Inflammatory macrophage treated with lipopolysaccharide for 1 hour (primary cell): ENCODE measurements at regions not wholly inside any gene's neighbourhood (a gene's known extent, or its start where the extent isn't known, plus 50 kb on each side); places are given as distances from the start of the nearest gene placed in this dataset.
"Not testable (repeated sequence)": the region's sequence is repeated elsewhere in the genome, so short reads cannot be mapped to it uniquely, and the experiment has no call there.

ENCODE experiments used
- DNase-seq, 2 donors: peaks; one replicate each; pipeline ENCODE4 v3.0.0-alpha.2; 2020 to 2022

DNA sequence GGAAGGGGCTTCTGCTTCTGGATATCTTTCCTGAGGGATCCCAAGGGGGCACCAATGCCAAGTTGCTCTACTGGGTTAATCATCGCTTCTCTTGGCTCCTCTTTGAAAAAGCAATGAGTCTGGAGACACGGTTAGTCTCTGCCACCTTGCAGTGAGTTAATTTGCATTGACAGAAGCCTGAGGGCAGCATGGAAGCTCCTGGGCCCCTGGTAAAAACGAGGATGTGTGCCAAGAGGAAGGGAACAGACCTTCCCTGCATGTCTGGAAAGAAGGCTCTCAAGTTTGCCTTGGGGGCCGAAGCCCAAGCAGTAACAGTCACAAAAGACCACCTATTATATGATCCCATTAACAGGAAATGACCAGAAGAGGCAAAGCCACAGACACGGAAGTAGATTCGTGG, 86.7 kb downstream of the IRX5 start:
- DNase-seq: no peak

DNA sequence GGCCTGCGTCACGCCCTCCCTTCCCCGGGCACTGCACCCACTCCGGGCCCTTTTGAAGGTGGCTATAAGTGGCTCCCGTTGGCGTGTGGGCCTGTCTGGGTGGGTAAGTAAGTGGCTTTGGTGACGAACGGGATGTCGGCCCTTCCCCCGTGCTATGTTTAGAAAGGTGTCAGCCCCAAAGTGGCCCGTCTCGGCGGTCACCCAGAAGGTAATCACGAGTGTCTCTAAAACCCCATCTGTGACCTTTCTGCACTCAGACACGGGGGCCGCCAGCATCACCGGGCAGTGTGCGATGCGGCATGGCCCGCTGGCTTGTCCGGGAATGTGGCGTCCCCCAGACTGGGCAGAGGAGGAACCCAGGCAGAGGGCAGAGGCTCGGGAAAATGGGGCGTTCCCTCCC, 88.2 kb downstream of the IRX5 start:
- DNase-seq: no peak

DNA sequence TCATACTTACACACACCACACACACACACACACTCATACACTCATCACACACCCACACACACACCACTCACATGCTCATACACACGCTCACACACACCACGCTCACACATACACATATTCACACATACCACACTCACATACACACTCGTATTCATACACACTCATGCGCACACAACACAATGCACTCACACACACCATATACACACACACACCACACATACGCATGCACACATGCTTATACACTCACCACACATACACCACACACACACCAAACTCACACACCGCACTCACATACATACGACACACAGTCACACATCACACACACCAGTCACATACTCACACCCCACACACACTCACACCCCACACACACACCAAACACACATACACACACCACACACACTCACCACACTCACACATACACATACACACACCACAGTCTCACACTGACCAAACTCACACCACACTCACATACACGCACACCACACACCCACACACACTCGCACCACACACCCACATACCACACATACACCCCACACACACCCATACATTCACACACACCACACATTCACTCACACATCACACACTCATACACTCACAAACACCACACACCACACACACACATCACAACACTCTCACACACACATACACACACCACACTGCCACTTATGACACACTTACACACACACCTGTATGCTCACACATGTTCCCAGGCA, 88.9 kb downstream of the IRX5 start:
- DNase-seq: no peak

DNA sequence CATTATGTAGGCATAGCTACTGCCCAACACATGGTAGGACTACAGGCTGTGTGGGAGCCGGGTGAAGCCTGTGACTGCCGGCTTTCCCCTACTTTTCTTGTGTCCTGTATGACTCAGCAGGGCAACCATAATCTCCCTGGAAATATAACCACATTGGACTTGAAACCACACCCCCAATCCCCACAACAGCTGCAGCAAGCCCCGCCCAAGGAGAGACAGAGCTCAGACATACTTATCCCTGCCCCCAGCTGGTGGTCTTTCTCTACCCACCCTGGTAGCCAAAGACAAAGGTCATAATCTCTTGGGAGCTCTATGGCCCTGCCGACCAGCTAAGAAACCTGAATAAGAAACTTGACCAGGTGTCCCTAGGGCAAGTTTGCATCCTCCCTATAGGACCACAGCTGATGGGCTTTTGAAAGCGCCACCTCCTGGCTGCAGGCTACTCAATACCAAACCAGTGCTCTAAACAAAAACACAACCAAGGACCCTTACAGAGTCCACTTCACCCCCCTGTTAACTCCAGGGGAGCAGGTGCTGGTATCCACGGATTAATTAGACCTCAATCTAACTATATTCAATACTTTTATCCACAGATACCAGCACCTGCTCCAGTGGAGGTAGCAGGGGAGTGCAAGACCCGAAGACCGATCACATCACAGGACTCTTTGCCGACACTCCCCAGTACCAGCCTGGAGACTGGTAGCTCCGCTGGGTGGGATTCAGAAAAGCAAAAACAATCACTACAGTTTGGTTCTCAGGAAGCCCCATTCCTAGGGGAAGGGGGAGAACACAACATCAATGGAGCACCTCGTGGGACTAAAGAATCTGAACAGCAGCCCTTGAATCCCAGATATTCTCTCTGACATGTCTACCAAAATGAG, 91.2 kb downstream of the IRX5 start:
- no peak for DNase-seq

DNA sequence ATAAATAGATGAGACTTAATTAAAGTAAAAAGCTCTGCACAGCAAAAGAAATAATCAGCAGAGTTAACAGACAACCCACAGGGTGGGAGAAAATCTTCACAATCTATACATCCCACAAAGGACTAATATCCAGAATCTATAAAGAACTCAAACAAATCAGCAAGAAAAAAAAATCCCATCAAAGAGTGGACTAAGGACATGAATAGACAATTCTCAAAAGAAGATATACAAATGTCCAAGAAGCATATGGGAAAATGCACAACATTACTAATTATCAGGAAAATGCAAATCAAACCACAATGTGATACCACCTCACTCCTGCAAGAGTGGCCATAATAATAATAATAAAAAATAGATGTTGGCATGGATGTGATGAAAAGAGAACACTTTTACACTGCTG, 96.6 kb downstream of the IRX5 start:
- DNase-seq: not testable (repeated sequence)

DNA sequence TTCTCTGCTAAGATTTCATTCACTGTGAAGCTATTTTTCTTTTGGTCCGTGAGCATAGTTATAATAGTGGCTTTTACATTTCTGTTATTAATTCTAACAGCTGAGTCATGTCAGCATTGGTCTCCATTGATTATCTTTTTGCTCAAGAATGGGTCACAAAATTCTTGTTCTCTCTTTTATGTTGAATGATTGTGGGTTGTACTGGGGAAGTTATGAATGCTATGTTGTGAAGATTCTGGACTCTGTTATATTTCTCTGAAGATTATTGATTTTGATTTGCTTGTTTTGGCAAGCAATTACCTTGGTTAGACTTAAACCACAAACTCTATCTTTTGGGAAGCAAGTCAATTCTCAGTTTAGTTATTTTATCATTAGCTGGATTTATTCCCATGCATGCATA, 98.8 kb downstream of the IRX5 start:
- DNase-seq: no peak

DNA sequence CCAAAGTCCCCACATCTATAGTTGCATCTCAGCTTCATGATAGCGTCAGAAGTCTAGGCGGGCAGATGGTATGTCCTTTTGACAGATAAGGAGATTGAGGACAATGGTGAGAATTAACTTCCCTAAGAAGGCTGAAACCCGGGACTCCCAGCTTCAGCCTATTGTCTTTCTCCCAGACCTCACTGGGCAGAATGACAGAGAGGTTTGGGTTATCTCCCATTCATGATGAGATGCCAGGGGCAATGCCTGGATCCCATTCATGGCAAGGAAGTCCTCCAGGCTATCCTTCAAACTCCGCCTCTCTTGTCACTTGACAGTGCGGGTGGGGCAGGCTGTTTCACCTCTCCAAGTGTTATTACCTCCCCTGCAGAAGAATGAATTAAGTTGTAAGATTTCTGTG, 100.3 kb downstream of the IRX5 start:
- DNase-seq: no peak

DNA sequence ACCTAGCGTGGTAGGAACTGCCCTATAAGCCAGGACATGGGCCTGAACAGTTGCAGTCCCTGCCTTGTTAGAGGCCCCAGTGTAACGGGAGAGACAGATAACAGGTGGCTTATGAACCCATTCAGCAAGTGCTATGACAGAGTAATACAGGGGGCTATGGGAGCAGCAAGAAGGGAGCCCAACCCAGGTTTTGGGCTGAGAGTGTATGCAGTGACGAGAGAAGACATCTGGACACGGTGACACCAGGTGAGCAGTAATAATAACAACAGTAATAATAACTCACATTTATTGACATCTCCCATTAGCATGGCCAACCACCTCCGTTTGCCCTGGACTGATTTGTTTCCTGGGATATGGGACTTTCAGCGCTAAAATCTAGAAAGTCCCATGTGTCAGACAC, 100.8 kb downstream of the IRX5 start:
- DNase-seq: no peak

DNA sequence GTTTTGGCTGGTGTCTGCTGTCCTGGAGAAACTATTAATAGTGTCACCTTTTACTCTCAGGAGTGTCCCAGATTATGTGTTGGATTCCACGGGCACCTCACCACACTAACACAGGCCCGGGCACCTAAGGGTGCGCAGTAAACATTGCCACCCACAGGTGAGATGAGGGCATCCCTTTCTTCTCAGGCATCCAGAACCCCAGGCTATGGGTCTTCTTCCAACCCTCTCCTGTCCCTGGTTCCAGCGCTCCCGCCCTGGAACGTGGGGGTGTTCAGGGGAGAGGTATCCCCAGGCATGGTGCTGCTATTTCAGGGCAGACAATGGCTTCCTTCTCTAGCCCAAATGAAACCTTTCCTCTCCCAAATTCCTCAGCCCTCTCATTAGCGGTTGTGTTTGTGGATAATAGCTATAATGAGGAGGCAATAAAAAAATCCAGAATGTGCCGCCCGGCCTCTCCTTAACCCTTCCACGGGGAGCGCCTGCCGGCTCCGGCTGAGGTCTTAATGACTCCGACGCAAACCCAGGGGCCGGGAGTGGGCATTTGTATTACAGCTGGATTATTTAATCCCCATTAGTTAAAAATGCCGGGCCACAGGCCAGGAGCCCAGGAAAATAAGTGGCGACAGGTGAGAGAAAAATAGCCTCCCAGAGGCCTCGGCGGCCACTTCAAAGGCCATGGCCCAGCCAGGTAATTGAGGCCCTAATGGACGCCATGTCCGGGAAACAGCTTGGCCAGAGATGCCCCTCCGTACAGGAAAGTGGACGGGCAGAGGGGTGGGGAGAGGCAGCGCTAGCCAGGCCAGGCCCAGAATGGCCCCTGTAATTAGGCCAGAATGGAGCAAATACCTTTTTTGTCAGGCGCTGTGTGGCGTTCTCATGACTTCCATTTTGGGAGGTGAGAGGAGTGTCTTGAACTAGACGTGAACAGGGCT, 102.8 kb downstream of the IRX5 start:
- no peak for DNase-seq

DNA sequence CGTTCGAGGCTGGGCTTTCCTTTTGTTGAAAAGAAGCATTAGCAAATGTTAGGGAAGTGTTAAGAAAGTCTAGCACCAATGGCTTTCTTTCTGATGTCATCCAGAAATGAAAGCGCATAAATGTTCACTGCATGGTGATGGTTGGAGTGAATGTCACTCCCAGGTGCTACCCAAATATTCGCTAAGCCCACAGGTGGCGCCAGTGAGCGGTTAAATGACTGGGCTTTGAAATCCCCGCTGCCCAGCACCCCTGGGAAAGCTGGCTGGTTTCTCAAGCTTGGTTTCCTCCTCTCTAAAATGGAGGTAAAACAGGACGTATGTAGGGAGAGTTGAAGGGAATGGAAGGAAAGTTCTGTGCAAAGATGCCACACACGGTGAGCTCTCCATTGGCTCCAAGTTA, 104.4 kb downstream of the IRX5 start:
- DNase-seq: peak; percentile 3 to 16

DNA sequence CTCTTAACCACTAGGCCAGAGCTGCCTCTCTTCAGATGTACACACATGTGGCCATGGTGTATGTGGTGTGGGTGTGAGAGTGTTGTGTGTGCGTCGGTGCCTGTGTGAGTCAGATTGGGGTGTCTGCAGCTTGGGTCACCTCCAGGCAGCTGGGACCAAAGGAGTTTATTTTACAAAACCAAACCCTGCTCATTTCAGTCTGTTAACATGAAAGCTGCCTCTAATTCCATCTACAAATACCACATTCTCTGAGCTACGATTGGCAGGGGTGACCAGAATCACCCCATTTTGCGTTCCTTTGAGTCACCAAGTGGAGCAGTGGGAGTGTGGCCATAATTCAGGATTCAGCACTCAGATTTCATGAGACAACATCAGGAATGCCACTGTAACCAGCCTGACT, 105.3 kb downstream of the IRX5 start:
- no peak for DNase-seq

DNA sequence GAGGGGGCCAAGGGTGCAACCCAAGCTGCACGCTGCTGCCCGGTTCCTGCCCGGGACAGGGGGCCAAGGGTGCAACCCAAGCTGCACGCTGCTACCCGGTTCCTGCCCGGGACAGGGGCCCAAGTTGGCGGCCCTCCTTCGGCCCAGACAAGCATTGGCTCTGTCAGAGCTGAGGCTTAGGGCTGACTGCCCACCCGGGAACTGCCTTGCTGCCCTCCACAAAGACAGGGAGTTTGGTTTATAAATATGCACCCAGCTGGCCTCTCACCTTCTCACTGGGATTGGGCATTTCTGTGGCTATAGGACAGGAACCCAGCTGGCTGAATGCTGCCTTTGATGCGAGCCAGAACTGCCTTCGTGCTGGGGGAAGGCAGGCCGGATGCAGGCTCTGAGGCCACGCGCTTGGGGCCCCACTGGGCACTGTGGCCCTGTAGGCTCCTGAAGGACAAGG, 105.7 kb downstream of the IRX5 start:
- no peak for DNase-seq

DNA sequence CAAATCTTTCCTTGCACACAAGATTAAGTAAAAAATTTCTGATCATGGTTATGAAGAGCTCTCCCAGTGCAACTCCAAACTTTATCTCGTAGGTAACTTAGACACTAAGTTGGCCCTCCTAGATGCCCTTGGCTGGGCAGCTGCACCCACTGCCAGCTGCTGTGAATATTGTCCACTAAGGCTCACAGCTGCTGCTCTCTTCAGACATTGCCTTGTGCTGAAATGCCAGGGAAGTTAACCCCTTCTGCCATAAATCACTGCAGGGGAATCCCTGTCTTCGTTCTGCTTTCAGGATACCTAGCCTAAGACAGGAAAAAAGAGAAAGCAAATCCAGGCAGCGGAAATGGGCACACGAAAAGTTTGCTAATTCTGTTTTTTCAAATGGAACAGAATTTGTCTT, 106.4 kb downstream of the IRX5 start:
- DNase-seq: no peak

DNA sequence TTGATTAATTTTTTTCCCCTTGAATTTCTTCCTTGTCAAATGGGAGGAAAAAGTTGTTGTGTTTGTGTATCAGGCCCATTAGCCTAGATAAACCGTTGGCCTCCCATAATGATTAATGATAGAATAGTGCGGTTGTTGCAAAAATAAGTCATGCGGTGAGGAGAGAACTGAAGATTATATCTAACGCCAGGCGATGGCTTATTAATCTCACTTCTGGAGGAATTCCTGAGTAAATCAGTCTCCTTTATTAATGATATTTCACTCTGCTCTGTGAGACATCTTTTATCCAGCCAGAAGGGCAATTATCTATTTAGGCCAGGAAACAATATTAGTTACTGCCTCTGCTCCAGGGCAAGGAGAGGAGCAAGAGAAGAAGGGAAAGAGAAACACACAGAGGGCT, 107.3 kb downstream of the IRX5 start:
- DNase-seq: no peak

DNA sequence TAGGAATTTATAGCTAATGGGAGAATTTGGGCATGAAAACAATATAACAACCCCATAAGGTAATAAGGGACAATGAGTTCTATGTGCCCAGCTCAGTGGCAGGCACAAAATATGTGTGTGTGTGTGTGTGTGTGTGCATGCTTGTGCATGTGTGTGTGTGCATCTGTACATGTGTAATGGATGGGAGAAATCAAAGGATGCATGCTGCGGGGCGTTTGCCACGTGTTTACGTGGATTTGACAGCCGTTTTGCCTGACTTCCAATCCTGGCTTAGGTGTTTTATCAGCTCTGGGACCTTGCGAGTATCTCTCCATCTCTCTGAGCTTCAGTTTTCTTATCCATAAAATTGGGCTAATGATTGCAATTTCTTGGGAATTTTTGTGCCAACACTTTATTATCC, 108.4 kb downstream of the IRX5 start:
- no peak for DNase-seq

DNA sequence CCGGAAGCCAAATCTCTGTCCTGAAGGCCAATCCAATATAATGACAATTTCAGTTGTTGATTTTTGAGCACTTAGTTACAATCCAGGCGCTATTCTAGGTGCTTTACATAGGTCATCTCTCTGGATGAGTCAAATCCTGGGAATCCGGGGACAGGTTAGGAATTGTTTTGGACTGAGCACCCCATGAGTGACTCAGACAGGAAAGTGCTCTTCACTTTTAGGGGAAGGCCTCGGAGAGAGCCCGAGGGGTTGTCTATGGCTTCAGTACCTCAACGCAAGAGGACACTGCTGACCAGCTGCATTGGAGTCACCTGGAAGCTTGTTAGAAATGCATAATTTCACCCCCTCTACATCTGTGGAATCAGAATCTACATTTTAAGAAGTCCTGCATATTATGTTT, 108.8 kb downstream of the IRX5 start:
- no peak for DNase-seq

DNA sequence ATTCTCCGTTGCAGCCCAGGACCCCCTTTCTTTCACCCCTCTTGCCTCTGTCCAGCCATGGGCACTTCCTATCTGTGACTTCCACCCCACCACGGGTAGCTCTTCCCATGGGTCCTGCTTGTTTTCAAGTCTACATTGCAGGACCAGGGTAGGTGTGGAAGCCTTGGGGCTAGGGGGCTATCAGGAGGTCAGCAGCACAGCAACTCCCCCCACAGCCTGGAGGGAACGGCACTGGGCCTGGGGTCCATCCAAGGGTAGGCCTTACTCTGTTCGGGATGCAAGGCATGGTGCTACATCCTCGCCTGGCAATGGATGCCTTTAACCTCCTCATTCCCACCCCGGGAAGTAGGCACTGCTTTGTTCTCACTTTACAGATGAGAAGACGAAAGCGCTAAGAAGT, 109.3 kb downstream of the IRX5 start:
- DNase-seq: no peak

DNA sequence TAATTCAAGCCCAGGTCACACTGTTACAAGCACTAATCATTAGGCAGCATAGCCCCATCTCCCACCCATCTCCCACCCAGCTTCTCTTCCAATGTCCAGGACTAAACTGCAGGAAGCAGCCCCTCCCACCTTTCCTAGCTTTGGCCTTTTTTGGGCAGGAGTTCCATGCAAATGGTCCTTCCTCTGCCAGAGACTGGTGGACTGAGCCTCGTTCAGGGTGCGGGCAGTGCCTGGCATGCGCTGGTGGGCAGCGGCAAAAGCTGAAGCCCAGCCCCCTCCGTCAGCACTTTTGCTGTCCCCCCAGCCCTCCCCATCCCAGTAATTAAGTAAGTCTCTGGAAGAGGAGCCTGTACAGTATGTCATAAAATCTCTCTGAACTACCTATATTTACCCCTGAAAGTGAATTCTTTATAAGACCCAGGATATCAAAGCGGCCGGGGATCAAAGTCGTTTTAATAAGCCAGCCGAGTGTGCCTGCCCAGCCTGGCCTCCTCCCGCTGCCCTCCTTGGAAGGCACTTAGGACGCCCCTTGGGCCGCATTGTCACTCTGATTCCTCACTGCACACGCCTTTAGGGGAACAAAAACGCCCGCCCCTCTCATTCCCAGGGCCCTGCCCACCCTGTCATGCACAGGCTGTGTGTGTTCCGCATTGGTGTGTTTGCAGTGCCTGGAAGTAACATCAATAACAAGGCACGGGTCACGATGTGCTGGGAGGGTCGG, 109.9 kb downstream of the IRX5 start:
- DNase-seq: no peak

DNA sequence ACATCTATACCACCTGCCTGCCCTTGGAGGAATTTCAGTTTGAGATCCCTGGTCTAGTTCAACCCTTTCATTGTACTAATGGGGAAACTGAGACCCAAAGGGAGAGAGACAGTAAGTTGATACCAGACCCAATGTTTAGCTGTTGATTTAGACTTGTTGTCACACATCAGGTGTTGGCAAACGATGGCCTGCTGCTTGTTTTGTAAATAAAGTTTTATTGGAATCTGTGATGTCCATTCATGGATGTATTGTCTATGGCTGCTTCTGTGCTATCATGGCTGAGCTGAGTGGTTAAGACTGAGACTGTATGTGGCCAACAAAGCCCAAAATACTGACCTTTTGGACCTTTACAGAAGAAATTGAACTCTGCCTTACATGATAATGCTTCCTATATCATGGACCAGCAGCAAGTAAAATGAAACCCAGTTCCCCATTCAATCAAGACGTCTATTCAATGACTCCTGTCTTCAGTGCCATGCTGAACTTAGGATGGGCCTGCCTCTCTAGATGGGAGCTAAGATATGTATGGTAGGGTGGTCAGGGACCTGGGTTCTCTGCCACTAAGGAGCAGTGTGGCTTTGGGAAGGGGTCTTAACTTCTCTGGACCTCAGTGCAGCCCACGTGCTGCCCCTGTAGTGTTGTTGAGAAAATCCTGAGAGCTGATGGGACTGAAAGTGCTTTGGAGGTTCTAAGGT, 111.0 kb downstream of the IRX5 start:
- DNase-seq: no peak

DNA sequence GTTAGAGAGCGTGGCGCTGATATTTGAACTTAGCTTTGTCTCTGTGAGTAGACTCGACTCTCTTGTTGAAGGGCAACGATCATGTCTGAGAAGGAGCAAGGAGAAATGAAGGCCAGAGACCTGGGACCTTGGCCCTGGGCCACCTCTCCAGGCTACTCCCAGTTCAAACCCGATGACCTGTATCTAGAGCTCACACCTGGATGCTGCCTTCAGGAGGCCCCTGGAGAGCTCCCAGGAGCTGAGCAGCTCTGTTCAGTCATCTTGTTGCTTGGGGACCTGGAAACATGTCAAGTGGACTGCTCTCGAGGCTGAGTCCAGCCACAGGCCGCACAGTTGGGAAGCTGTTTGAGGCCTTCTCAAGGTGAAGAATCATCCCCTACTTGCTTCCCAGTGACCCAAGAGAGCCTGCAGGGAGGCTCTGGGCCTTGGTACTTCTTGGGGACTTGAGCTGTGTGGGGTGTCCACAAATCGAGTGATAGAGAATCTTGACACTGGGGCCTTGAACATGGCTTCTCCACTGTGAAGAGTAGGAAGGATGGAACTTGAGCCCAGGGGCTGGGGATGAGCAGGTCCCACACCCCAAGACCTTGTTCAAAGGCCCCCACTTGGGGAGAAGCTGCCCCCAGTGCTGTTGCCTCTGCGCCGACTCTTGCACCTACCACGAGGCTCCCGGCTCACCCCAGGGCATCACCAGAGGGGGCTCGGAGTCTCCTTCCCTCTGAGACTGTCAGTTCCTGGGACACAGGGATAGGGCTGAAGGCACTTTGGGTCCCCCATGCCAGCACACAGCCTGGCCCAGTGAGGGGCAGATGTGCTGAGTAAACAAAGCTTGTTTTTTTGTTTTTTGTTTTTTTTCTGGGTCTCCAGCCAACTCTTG, 112.1 kb downstream of the IRX5 start:
- no peak for DNase-seq

DNA sequence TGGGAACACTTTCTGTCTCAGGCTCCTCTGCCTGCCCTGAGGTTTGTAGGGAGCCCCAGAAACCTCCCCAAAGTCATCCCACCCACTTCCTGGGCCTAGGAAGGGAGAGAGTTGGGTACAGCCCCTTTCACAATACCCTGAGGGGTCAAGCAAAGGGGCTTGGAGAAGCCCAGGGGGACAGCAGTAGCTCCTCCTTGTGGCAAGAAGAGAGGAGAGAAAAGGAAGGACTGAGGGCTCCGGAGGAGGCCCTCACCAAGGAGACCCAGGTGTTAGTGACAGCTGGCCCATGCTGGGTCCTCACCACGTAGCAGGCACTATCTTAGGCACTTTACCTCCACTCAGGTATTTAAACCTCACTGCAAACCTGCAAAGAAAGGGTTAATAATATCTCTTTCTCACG, 112.8 kb downstream of the IRX5 start:
- no peak for DNase-seq
